ENCODE measurements at regions not wholly inside any gene's neighbourhood (a gene's known extent, or its start where the extent isn't known, plus 50 kb on each side); places are given as distances from the start of the nearest gene placed in this dataset.

GRCh38 chr18:24975496-24976372 lies 376.2 kb downstream of the ZNF521 start:
- no peak for DNase-seq
- TF ChIP-seq CTCF (IDR thresholded peaks at IDR 0.05; ENCODE audit: control extremely low read depth, extremely low read depth), result no peak
- Histone ChIP-seq H3K9me3 (ENCODE audit: control insufficient read depth in 4 of 4, insufficient read depth in 3 of 4, low read length in 3 of 4) (no peaks in the 10 kb centered on the region), H3K4me3 (no peak overlapping the region), H3K36me3 (ENCODE audit: control insufficient read depth in 4 of 4, insufficient read depth in 4 of 4, low read length in 4 of 4) (no peaks in the 10 kb centered on the region), H3K9ac (ENCODE audit: insufficient read depth in 1 of 2, low read length in 2 of 2) (no peak overlapping the region), H3K27me3 (ENCODE audit: control insufficient read depth in 3 of 3, insufficient read depth in 3 of 3, low read length in 2 of 3) (no peaks in the 10 kb centered on the region), H3K27ac (ENCODE audit: low read depth in 1 of 2, low read length in 1 of 2) (no peak overlapping the region), H3K4me1 (ENCODE audit: control insufficient read depth in 5 of 5, insufficient read depth in 5 of 5, low read length in 5 of 5) (peaks cover 0 to 12% (median 0%) of the 10 kb centered on the region in 5 donors)
- WGBS, 2 donors, result 86 to 89% methylated on average over 6 of the region's 6 CpGs
- ATAC-seq (ENCODE audit: insufficient read depth, low FRiP score), result no peak

- 27 to 37% methylated on average over 4 of the region's 4 CpGs for WGBS, 2 donors
- peak in 1 of 3 donors; percentile 41 for DNase-seq
- no peaks in the 10 kb centered on the region for H3K9me3 ChIP-seq (ENCODE audit: control insufficient read depth in 4 of 4, insufficient read depth in 3 of 4, low read length in 3 of 4)
- no peak overlapping the region for H3K9ac ChIP-seq (ENCODE audit: insufficient read depth in 1 of 2, low read length in 2 of 2)
- H3K4me1 ChIP-seq (ENCODE audit: control insufficient read depth in 5 of 5, insufficient read depth in 5 of 5, low read length in 5 of 5), result peaks cover 0 to 12% (median 0%) of the 10 kb centered on the region in 5 donors
- H3K27me3 ChIP-seq (ENCODE audit: control insufficient read depth in 3 of 3, insufficient read depth in 3 of 3, low read length in 2 of 3), result no peaks in the 10 kb centered on the region
- ATAC-seq (ENCODE audit: insufficient read depth, low FRiP score), result no peak
- H3K27ac ChIP-seq (ENCODE audit: low read depth in 1 of 2, low read length in 1 of 2), result no peak overlapping the region
- H3K4me3 ChIP-seq, result no peak overlapping the region
- TF ChIP-seq CTCF (IDR thresholded peaks at IDR 0.05; ENCODE audit: control extremely low read depth, extremely low read depth), result no peak
- no peaks in the 10 kb centered on the region for H3K36me3 ChIP-seq (ENCODE audit: control insufficient read depth in 4 of 4, insufficient read depth in 4 of 4, low read length in 4 of 4)
Measured at GRCh38 chr18:24976502-24976901, 375.5 kb downstream of the ZNF521 start.

- ATAC-seq (ENCODE audit: insufficient read depth, low FRiP score) (no peak), DNase-seq (no peak)
- Histone ChIP-seq H3K9me3 (ENCODE audit: control insufficient read depth in 4 of 4, insufficient read depth in 3 of 4, low read length in 3 of 4) (no peaks in the 10 kb centered on the region), H3K27ac (ENCODE audit: low read depth in 1 of 2, low read length in 1 of 2) (no peak overlapping the region), H3K9ac (ENCODE audit: insufficient read depth in 1 of 2, low read length in 2 of 2) (no peak overlapping the region), H3K36me3 (ENCODE audit: control insufficient read depth in 4 of 4, insufficient read depth in 4 of 4, low read length in 4 of 4) (no peaks in the 10 kb centered on the region), H3K27me3 (ENCODE audit: control insufficient read depth in 3 of 3, insufficient read depth in 3 of 3, low read length in 2 of 3) (peaks cover 0 to 2% (median 0%) of the 10 kb centered on the region in 3 donors), H3K4me3 (no peak overlapping the region), H3K4me1 (ENCODE audit: control insufficient read depth in 5 of 5, insufficient read depth in 5 of 5, low read length in 5 of 5) (peaks cover 0 to 7% (median 0%) of the 10 kb centered on the region in 5 donors)
- WGBS, 2 donors, result 86 to 93% methylated on average over 4 of the region's 4 CpGs
- TF ChIP-seq CTCF (IDR thresholded peaks at IDR 0.05; ENCODE audit: control extremely low read depth, extremely low read depth), result no peak
Measured at GRCh38 chr18:24979235-24979634, 372.7 kb downstream of the ZNF521 start.
